WTC11 (cell line): ENCODE measurements at regions not wholly inside any gene's neighbourhood (a gene's known extent, or its start where the extent isn't known, plus 50 kb on each side); places are given as distances from the start of the nearest gene placed in this dataset.

ENCODE experiments used
- ATAC-seq: fragments of 200-7000 bp; cut with Tn5 transposase; 2 replicates; pipeline ENCODE4 v1.10.0; 2021; ENCODE audit warnings: mild to moderate bottlenecking, moderate library complexity
- CTCF ChIA-PET: fragments of 300-600 bp; sonication (Branson Sonifier 250); formaldehyde crosslinking; loops from one replicate; lab custom pipeline; 2021; ENCODE audit warnings: antibody characterized with exemption; lab: Charles Lee
- POLR2A ChIA-PET: fragments of 350-600 bp; sonication (Branson Sonifier 250); formaldehyde crosslinking; loops from one replicate; lab custom pipeline; 2021; ENCODE audit warnings: antibody characterized with exemption; lab: Charles Lee
- DNase-seq: peaks from one replicate; pipeline ENCODE4 v3.0.0; 2021; ENCODE audit warnings: low spot score
- H3K27ac Mint-ChIP-seq: 2 replicates; pipeline ENCODE4 v1.8.0; 2021; ENCODE audit warnings: mixed read lengths
- H3K27me3 Mint-ChIP-seq: 2 replicates; pipeline ENCODE4 v1.8.0; 2021; ENCODE audit warnings: low read depth, mild to moderate bottlenecking, moderate library complexity, mixed read lengths
- H3K36me3 Mint-ChIP-seq: 2 replicates; pipeline ENCODE4 v1.8.0; 2021; ENCODE audit warnings: mixed read lengths
- H3K4me1 Mint-ChIP-seq: 2 replicates; pipeline ENCODE4 v1.8.0; 2022; ENCODE audit warnings: mixed read lengths
- H3K4me3 Mint-ChIP-seq: 2 replicates; pipeline ENCODE4 v1.8.0; 2021; ENCODE audit warnings: mild to moderate bottlenecking, moderate library complexity, mixed read lengths
- H3K9me3 Mint-ChIP-seq: 2 replicates; pipeline ENCODE4 v1.8.0; 2021; ENCODE audit warnings: mixed read lengths
- ATF2 ChIP-seq: sonication (generic); formaldehyde crosslinking; IDR thresholded peaks from 2 replicates; pipeline ENCODE4 v1.8.1; 2022; ENCODE audit warnings: low read depth, missing genetic modification reagents, borderline replicate concordance
- CDX4 ChIP-seq: fragments of 250-450 bp; sonication (Bioruptor Pico); IDR thresholded peaks from 2 replicates; pipeline ENCODE4 v1.9.0; 2021; ENCODE audit warnings: moderate library complexity, mild to moderate bottlenecking, inconsistent platforms, borderline replicate concordance
- E2F1 ChIP-seq: sonication (generic); formaldehyde crosslinking; IDR thresholded peaks from 2 replicates; pipeline ENCODE4 v1.8.0; 2022; ENCODE audit warnings: mild to moderate bottlenecking, missing genetic modification reagents
- ETV6 ChIP-seq: sonication (generic); formaldehyde crosslinking; IDR thresholded peaks from 2 replicates; pipeline ENCODE4 v1.8.1; 2022; ENCODE audit warnings: mild to moderate bottlenecking, missing genetic modification reagents
- GABPB1 ChIP-seq: sonication (generic); formaldehyde crosslinking; IDR thresholded peaks from 2 replicates; pipeline ENCODE4 v1.8.1; 2023; ENCODE audit warnings: mild to moderate bottlenecking, missing genetic modification reagents
- JAZF1 ChIP-seq: fragments of 250-450 bp; sonication (Bioruptor Pico); IDR thresholded peaks from 2 replicates; pipeline ENCODE4 v1.9.0; 2021; ENCODE audit warnings: moderate library complexity, mild to moderate bottlenecking, inconsistent platforms
- PREB ChIP-seq: sonication (generic); formaldehyde crosslinking; IDR thresholded peaks from 2 replicates; pipeline ENCODE4 v1.8.1; 2022; ENCODE audit warnings: mild to moderate bottlenecking, missing genetic modification reagents, moderate library complexity, borderline replicate concordance
- SMAD4 ChIP-seq: sonication (generic); formaldehyde crosslinking; IDR thresholded peaks from 2 replicates; pipeline ENCODE4 v1.8.0; 2022; ENCODE audit warnings: mild to moderate bottlenecking, missing genetic modification reagents
- ZBTB21 ChIP-seq: sonication (generic); formaldehyde crosslinking; IDR thresholded peaks from 2 replicates; pipeline ENCODE4 v1.8.1; 2023; ENCODE audit warnings: mild to moderate bottlenecking, missing genetic modification reagents, borderline replicate concordance
- ZNF219 ChIP-seq: sonication (generic); formaldehyde crosslinking; IDR thresholded peaks from 2 replicates; pipeline ENCODE4 v1.8.0; 2023; ENCODE audit warnings: missing genetic modification reagents, mild to moderate bottlenecking, borderline replicate concordance
- ZNF263 ChIP-seq: sonication (generic); formaldehyde crosslinking; IDR thresholded peaks from 2 replicates; pipeline ENCODE4 v1.8.1; 2022; ENCODE audit warnings: low read depth, mild to moderate bottlenecking, moderate library complexity, missing genetic modification reagents
- ZNF317 ChIP-seq: sonication (generic); formaldehyde crosslinking; IDR thresholded peaks from 2 replicates; pipeline ENCODE4 v1.8.1; 2023; ENCODE audit warnings: low read depth, mild to moderate bottlenecking, moderate library complexity, missing genetic modification reagents, borderline replicate concordance
- ZNF396 ChIP-seq: fragments of 250-450 bp; sonication (Bioruptor Pico); IDR thresholded peaks from 2 replicates; pipeline ENCODE4 v1.8.0; 2021; ENCODE audit warnings: mild to moderate bottlenecking, moderate library complexity, borderline replicate concordance
- TF ChIP-seq, protein P1 (sequence below): sonication (generic); formaldehyde crosslinking; IDR thresholded peaks from 2 replicates; pipeline ENCODE4 v1.8.0; 2022; ENCODE audit warnings: mild to moderate bottlenecking, missing genetic modification reagents
- TF ChIP-seq, protein P2 (sequence below): sonication (generic); formaldehyde crosslinking; IDR thresholded peaks from 2 replicates; pipeline ENCODE4 v1.8.1; 2023; ENCODE audit warnings: mild to moderate bottlenecking, moderate library complexity, missing genetic modification reagents
- TF ChIP-seq, protein P3 (sequence below): fragments of 250-450 bp; sonication (Bioruptor Pico); IDR thresholded peaks from 2 replicates; pipeline ENCODE4 v1.9.0; 2021; ENCODE audit warnings: mild to moderate bottlenecking
- TF ChIP-seq, protein P4 (sequence below): sonication (generic); formaldehyde crosslinking; IDR thresholded peaks from 2 replicates; pipeline ENCODE4 v1.8.0; 2023; ENCODE audit warnings: mild to moderate bottlenecking, missing genetic modification reagents
- TF ChIP-seq, protein P5 (sequence below): sonication (generic); formaldehyde crosslinking; IDR thresholded peaks from 2 replicates; pipeline ENCODE4 v1.8.1; 2023; ENCODE audit warnings: mild to moderate bottlenecking, missing genetic modification reagents

- no peak for TF ChIP-seq E2F1 (CRISPR knock-in tag)
- no peak for TF ChIP-seq ZBTB21
- no peak for TF ChIP-seq GABPB1
- TF ChIP-seq, all 79 proteins: peak for 0
These were observed 474.4 kb upstream of the NR5A2 start (continued) for GRCh38 chr1:199553104-199553503.

GRCh38 chr1:199561334-199561733 lies 466.2 kb upstream of the NR5A2 start:
- DNase-seq (no peak), ATAC-seq (no peak)
- Mint-ChIP-seq H3K27ac (no peak overlapping the region), H3K9me3 (no peaks in the 10 kb centered on the region), H3K4me1 (no peaks in the 10 kb centered on the region), H3K36me3 (no peaks in the 10 kb centered on the region), H3K27me3 (no peaks in the 10 kb centered on the region), H3K4me3 (no peak overlapping the region)
- ChIA-PET CTCF (no interaction called here), POLR2A (no interaction called here)
- TF ChIP-seq, protein P1, sequence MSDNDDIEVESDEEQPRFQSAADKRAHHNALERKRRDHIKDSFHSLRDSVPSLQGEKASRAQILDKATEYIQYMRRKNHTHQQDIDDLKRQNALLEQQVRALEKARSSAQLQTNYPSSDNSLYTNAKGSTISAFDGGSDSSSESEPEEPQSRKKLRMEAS (CRISPR knock-in tag): no peak
- TF ChIP-seq SMAD4: no peak
- TF ChIP-seq, protein P2, sequence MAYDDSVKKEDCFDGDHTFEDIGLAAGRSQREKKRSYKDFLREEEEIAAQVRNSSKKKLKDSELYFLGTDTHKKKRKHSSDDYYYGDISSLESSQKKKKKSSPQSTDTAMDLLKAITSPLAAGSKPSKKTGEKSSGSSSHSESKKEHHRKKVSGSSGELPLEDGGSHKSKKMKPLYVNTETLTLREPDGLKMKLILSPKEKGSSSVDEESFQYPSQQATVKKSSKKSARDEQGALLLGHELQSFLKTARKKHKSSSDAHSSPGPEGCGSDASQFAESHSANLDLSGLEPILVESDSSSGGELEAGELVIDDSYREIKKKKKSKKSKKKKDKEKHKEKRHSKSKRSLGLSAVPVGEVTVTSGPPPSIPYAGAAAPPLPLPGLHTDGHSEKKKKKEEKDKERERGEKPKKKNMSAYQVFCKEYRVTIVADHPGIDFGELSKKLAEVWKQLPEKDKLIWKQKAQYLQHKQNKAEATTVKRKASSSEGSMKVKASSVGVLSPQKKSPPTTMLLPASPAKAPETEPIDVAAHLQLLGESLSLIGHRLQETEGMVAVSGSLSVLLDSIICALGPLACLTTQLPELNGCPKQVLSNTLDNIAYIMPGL (CRISPR knock-in tag): no peak
- no peak for TF ChIP-seq ZNF317 (CRISPR knock-in tag)
- no peak for TF ChIP-seq ATF2 (CRISPR knock-in tag)
- TF ChIP-seq ZNF396 (CRISPR knock-in tag): no peak
- TF ChIP-seq, protein P3, sequence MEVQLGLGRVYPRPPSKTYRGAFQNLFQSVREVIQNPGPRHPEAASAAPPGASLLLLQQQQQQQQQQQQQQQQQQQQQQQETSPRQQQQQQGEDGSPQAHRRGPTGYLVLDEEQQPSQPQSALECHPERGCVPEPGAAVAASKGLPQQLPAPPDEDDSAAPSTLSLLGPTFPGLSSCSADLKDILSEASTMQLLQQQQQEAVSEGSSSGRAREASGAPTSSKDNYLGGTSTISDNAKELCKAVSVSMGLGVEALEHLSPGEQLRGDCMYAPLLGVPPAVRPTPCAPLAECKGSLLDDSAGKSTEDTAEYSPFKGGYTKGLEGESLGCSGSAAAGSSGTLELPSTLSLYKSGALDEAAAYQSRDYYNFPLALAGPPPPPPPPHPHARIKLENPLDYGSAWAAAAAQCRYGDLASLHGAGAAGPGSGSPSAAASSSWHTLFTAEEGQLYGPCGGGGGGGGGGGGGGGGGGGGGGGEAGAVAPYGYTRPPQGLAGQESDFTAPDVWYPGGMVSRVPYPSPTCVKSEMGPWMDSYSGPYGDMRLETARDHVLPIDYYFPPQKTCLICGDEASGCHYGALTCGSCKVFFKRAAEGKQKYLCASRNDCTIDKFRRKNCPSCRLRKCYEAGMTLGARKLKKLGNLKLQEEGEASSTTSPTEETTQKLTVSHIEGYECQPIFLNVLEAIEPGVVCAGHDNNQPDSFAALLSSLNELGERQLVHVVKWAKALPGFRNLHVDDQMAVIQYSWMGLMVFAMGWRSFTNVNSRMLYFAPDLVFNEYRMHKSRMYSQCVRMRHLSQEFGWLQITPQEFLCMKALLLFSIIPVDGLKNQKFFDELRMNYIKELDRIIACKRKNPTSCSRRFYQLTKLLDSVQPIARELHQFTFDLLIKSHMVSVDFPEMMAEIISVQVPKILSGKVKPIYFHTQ (CRISPR knock-in tag): no peak
- no peak for TF ChIP-seq CDX4 (CRISPR knock-in tag)
- no peak for TF ChIP-seq PREB
- TF ChIP-seq ETV6: no peak
- TF ChIP-seq ZNF219 (CRISPR knock-in tag): no peak
- TF ChIP-seq ZNF263 (CRISPR knock-in tag): no peak
- TF ChIP-seq, protein P4, sequence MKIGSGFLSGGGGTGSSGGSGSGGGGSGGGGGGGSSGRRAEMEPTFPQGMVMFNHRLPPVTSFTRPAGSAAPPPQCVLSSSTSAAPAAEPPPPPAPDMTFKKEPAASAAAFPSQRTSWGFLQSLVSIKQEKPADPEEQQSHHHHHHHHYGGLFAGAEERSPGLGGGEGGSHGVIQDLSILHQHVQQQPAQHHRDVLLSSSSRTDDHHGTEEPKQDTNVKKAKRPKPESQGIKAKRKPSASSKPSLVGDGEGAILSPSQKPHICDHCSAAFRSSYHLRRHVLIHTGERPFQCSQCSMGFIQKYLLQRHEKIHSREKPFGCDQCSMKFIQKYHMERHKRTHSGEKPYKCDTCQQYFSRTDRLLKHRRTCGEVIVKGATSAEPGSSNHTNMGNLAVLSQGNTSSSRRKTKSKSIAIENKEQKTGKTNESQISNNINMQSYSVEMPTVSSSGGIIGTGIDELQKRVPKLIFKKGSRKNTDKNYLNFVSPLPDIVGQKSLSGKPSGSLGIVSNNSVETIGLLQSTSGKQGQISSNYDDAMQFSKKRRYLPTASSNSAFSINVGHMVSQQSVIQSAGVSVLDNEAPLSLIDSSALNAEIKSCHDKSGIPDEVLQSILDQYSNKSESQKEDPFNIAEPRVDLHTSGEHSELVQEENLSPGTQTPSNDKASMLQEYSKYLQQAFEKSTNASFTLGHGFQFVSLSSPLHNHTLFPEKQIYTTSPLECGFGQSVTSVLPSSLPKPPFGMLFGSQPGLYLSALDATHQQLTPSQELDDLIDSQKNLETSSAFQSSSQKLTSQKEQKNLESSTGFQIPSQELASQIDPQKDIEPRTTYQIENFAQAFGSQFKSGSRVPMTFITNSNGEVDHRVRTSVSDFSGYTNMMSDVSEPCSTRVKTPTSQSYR (CRISPR knock-in tag): no peak
- TF ChIP-seq, protein P5, sequence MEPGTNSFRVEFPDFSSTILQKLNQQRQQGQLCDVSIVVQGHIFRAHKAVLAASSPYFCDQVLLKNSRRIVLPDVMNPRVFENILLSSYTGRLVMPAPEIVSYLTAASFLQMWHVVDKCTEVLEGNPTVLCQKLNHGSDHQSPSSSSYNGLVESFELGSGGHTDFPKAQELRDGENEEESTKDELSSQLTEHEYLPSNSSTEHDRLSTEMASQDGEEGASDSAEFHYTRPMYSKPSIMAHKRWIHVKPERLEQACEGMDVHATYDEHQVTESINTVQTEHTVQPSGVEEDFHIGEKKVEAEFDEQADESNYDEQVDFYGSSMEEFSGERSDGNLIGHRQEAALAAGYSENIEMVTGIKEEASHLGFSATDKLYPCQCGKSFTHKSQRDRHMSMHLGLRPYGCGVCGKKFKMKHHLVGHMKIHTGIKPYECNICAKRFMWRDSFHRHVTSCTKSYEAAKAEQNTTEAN (CRISPR knock-in tag): no peak
- no peak for TF ChIP-seq JAZF1 (CRISPR knock-in tag)
- TF ChIP-seq, all 79 proteins: peak for 0
